GM12878 (cell line): ENCODE measurements at regions not wholly inside any gene's neighbourhood (a gene's known extent, or its start where the extent isn't known, plus 50 kb on each side); places are given as distances from the start of the nearest gene placed in this dataset.

Experiments
- ATF3 ChIP-seq: IDR thresholded peaks from 2 replicates; pipeline ENCODE4 v1.6.1; 2011; ENCODE audit warnings: low read depth, mild to moderate bottlenecking, low read length, moderate library complexity, borderline replicate concordance; ENCODE audit errors: extremely low read depth
- BCL11A ChIP-seq: IDR thresholded peaks from 2 replicates; pipeline ENCODE4 v1.6.1; 2011; ENCODE audit warnings: low read depth, low read length
- BHLHE40 ChIP-seq, 2 experiments: fragments of 450-650 bp in 1 of 2; IDR thresholded peaks; 2 replicates each; pipeline ENCODE4 v1.6.1; 2011 to 2017; ENCODE audit warnings: low read depth in 2 of 2, borderline replicate concordance in 1 of 2, improper control_type of control experiment in 1 of 2, low read length in 1 of 2, mild to moderate bottlenecking in 1 of 2
- CBX3 ChIP-seq: fragments of 200-600 bp; sonication (generic); IDR thresholded peaks from 2 replicates; pipeline ENCODE4 v1.6.1; 2016; ENCODE audit warnings: low read depth, borderline replicate concordance
- EP300 ChIP-seq, 2 experiments: fragments of 150-350 bp in 1 of 2; IDR thresholded peaks; 2 replicates each; pipeline ENCODE4 v1.6.1; 2011 to 2012; ENCODE audit warnings: low read depth in 2 of 2, low read length in 2 of 2, borderline replicate concordance in 1 of 2, improper control_type of control experiment in 1 of 2, inconsistent platforms in 1 of 2; ENCODE audit not compliant: control insufficient read depth in 1 of 2
- HCFC1 ChIP-seq: fragments of 150-350 bp; IDR thresholded peaks from 2 replicates; pipeline ENCODE4 v1.6.1; 2014; ENCODE audit warnings: low read length
- IKZF2 ChIP-seq, 2 experiments: fragments of 450-650 bp; IDR thresholded peaks; 2 replicates each; pipeline ENCODE4 v1.6.1; 2017; ENCODE audit warnings: mild to moderate bottlenecking in 2 of 2, moderate library complexity in 2 of 2
- IRF3 ChIP-seq: fragments of 450-650 bp; IDR thresholded peaks from 2 replicates; pipeline ENCODE4 v1.6.1; 2014; ENCODE audit warnings: mild to moderate bottlenecking
- IRF5 ChIP-seq: fragments of 450-650 bp; IDR thresholded peaks from 2 replicates; pipeline ENCODE4 v1.6.1; 2017; ENCODE audit warnings: borderline replicate concordance
- MEF2A ChIP-seq: IDR thresholded peaks from 2 replicates; pipeline ENCODE4 v1.6.1; 2011; ENCODE audit warnings: low read depth, mild to moderate bottlenecking, low read length, moderate library complexity; ENCODE audit not compliant: insufficient read depth
- NR2C1 ChIP-seq: fragments of 450-650 bp; IDR thresholded peaks from 2 replicates; pipeline ENCODE4 v1.6.1; 2017; ENCODE audit warnings: antibody characterized with exemption, mild to moderate bottlenecking, moderate library complexity
- NR2F1 ChIP-seq: fragments of 450-650 bp; conservative IDR thresholded peaks from 2 replicates; pipeline ENCODE4 v1.6.1; 2017; ENCODE audit warnings: mild to moderate bottlenecking
- PKNOX1 ChIP-seq: fragments of 450-650 bp; IDR thresholded peaks from 2 replicates; pipeline ENCODE4 v1.6.1; 2016; ENCODE audit warnings: mild to moderate bottlenecking
- PML ChIP-seq: IDR thresholded peaks from 2 replicates; pipeline ENCODE4 v1.6.1; 2012; ENCODE audit warnings: low read length, inconsistent platforms
- POLR2AphosphoS2 ChIP-seq: IDR thresholded peaks from 2 replicates; pipeline ENCODE4 v1.6.1; 2011; ENCODE audit warnings: low read depth, mild to moderate bottlenecking, low read length, improper control_type of control experiment, moderate library complexity
- POLR2AphosphoS5 ChIP-seq: IDR thresholded peaks from 2 replicates; pipeline ENCODE4 v1.6.1; 2011; ENCODE audit warnings: mild to moderate bottlenecking, low read length, inconsistent platforms
- RB1 ChIP-seq: fragments of 450-650 bp; formaldehyde crosslinking; IDR thresholded peaks from 2 replicates; pipeline ENCODE4 v1.6.1; 2017; ENCODE audit warnings: mild to moderate bottlenecking, borderline replicate concordance
- RUNX3 ChIP-seq: IDR thresholded peaks from 2 replicates; pipeline ENCODE4 v1.6.1; 2012; ENCODE audit warnings: low read length, inconsistent platforms
- SMAD1 ChIP-seq: fragments of 450-650 bp; IDR thresholded peaks from 2 replicates; pipeline ENCODE4 v1.6.1; 2018; ENCODE audit warnings: mild to moderate bottlenecking, low read depth; ENCODE audit not compliant: partially characterized antibody
- SPI1 ChIP-seq: IDR thresholded peaks from 2 replicates; pipeline ENCODE4 v1.6.1; 2011; ENCODE audit warnings: low read depth, mild to moderate bottlenecking, low read length, moderate library complexity, borderline replicate concordance; ENCODE audit not compliant: insufficient read depth
- SUZ12 ChIP-seq: fragments of 200-600 bp; sonication (generic); IDR thresholded peaks from one replicate; pipeline ENCODE4 v1.6.1; 2018; ENCODE audit warnings: antibody characterized with exemption, mild to moderate bottlenecking; ENCODE audit not compliant: unreplicated experiment
- ZBTB40 ChIP-seq: fragments of 450-650 bp; IDR thresholded peaks from 2 replicates; pipeline ENCODE4 v1.6.1; 2016; ENCODE audit warnings: mild to moderate bottlenecking, moderate library complexity, borderline replicate concordance

GRCh38 chr9:63816751-63817621, 1468.0 kb downstream of the FOXD4L5 start (continued):
- TF ChIP-seq ZBTB40 (no peak), SMAD1 (no peak), SPI1 (peak; percentile 61), NR2C1 (no peak), IRF5 (no peak), IRF3 (no peak), POLR2AphosphoS5 (no peak), ATF3 (peak; percentile 8; the same call in 1 of the 2 replicates), EP300 (IDR thresholded peaks at IDR 0.05; ENCODE audit: borderline replicate concordance in 1 of 2, control insufficient read depth in 1 of 2, low read depth in 2 of 2, low read length in 2 of 2) (no peak), PKNOX1 (no peak), CBX3 (no peak), HCFC1 (0 out of 2 replicates have a peak, but pooled peaks have one; percentile 22), BHLHE40 (IDR thresholded peaks at IDR 0.05; ENCODE audit: borderline replicate concordance in 1 of 2, low read depth in 2 of 2, low read length in 1 of 2) (no peak), RUNX3 (0 out of 2 replicates have a peak, but pooled peaks have one; percentile 31), RB1 (no peak), PML (no peak), MEF2A (no peak), IKZF2 (IDR thresholded peaks at IDR 0.05) (no peak), NR2F1 (no peak), BCL11A (no peak), POLR2AphosphoS2 (peak; percentile 22; the same call in 1 of the 2 replicates), SUZ12 (no peak)
